Midbrain (tissue), 1 donor: ENCODE measurements at regions not wholly inside any gene's neighbourhood (a gene's known extent, or its start where the extent isn't known, plus 50 kb on each side); places are given as distances from the start of the nearest gene placed in this dataset.
"Not testable (repeated sequence)": the region's sequence is repeated elsewhere in the genome, so short reads cannot be mapped to it uniquely, and the experiment has no call there.

Experiments used
- DNase-seq: peaks from one replicate; lab custom pipeline; 2025; lab: John Stamatoyannopoulos, UW

- no peak for DNase-seq
Observed at GRCh38 chr17:11182430-11182829, 58.6 kb upstream of the SHISA6 start.

GRCh38 chr17:11178581-11178980, 62.4 kb upstream of the SHISA6 start:
- DNase-seq, result no peak

GRCh38 chr17:11177340-11177739, 63.7 kb upstream of the SHISA6 start:
- DNase-seq, result no peak

- DNase-seq, result no peak
Observed at GRCh38 chr17:11176549-11176948, 64.5 kb upstream of the SHISA6 start.

GRCh38 chr17:11170881-11171280, 70.1 kb upstream of the SHISA6 start:
- DNase-seq, result no peak

GRCh38 chr17:11151818-11152425, 89.1 kb upstream of the SHISA6 start:
- no peak for DNase-seq

DNA sequence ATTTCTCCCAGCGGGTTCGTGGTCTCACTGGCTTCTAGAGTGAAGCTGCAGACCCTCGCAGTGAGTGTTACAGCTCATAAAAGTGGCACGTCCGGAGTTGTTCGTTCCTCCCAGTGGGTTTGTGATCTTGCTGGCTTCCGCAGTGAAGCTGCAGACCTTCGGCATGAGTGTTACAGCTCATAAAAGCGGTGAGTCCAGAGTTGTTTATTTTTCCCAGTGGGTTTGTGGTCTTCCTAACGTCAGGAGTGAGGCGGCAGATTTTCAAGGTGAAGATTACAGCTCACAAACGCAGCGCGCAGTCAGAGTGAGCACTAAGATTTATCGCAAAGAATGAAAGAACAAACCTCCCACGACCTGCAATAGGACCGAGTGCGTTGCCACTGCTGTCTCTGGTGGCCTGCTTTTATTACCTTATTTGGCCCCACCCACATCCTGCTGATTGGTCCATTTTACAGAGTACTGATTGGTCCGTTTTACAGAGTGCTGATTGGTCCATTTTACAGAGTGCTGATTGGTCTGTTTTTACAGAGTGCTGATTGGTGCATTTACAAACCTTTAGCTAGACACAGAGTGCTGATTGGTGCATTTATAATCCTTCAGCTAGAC, 90.0 kb upstream of the SHISA6 start:
- not testable (repeated sequence) for DNase-seq

- DNase-seq, result peak; percentile 77
Observed at GRCh38 chr17:11144358-11145233, 96.4 kb upstream of the SHISA6 start.

GRCh38 chr17:11142231-11142630, 98.8 kb upstream of the SHISA6 start:
- DNase-seq, result no peak

DNA sequence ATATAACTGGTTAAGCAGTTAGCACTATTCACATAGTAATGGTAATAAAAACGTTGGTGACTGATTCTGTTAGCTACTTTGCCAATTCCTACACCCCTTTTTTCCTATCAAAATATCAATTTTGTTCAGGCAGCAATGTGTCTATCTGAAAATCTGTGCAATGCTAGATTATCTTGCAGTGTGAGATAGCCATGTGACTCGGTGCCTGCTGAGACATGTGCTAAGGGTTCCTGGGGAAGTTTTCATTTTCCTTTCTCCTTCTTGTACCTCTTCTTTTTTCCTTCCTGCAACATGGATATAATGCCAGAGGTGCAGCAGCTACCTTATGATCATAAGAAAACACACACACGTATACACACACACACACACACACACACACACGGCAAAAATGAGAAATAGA, 100.5 kb upstream of the SHISA6 start:
- no peak for DNase-seq

GRCh38 chr17:11140043-11140442, 101.0 kb upstream of the SHISA6 start:
- DNase-seq, result peak; percentile 72

GRCh38 chr17:11138023-11138422, 103.0 kb upstream of the SHISA6 start:
- no peak for DNase-seq

GRCh38 chr17:11135819-11136218, 105.2 kb upstream of the SHISA6 start:
- DNase-seq, result no peak

DNA sequence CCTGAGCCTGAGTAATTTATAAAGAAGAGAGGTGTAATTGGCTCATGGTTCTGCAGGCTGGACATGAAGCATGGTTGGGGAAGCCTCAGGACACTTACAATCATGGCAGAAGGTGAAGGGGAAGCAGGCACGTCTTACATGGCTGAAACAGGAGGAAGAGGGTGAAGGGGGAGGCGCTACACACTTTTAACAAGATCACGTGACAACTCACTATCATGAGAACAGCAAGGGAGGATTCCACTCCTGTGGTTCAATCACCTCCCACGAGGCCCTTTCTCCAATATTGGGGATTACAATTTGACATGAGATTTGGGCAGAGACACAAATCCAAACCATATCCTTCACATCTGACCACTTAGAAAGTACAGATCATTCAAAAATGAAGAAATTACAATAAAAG, 110.6 kb upstream of the SHISA6 start:
- no peak for DNase-seq

DNA sequence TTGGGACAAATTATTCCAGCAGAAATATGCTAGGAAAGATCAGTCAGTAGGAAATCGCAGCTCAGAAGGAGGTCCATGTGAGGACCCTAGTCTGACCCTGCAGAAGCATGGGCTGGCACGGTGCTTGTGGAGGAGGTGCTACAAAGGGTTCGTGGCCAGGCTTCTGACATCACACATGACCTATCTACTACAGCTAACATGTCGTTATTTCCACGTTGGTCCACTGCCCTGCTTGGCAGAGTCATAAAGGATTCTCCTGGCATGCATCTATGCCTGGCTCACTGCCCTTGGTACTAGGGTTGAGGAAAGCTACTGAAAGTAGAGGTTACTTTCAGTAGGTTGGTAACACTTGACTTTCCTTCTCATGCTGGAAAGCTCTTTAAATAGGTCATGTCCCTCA, 118.1 kb upstream of the SHISA6 start:
- peak; percentile 28 for DNase-seq

- no peak for DNase-seq
Observed at GRCh38 chr17:11121341-11121985, 119.5 kb upstream of the SHISA6 start.

DNA sequence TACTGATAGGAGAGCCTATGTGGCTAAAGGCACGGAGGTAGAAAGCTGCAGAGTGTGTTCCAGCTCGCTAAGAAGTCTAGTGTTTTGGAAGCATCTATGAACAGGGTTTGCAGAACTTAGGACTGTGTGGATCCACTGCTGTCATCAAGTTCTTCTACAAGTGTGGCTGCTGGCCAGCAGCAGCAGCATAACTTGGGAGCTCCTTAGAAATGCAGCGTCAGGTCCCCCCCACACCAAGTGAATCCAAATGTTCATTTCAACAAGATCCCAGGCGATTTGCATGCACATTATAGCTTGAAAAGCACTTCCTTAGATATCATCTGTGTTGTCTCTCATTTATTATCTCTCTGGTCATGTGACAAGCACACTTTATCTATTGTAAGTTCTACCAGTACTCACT, 131.9 kb upstream of the SHISA6 start:
- no peak for DNase-seq

DNA sequence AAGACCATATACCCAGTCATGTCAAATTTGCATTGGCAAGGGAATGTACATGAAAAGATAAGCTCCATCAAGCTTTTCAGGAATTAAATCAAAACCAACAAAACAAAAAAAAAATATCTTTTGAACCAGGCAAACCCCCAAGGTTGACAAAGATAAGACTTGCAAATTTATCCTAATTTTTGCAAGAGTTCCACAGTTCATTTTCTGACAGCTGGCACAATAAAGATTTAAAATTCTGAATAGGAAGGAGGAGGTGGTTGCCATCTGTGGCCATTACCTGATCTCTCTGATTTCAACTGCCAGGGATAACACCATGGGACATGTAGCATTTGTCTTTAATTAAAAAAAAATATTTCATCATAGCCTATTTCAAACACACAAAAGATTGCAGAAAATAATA, 135.9 kb upstream of the SHISA6 start:
- no peak for DNase-seq

- DNase-seq, result no peak
Observed at GRCh38 chr17:11097121-11097520, 143.9 kb upstream of the SHISA6 start.

- DNase-seq, result no peak
Observed at GRCh38 chr17:11094331-11094730, 146.7 kb upstream of the SHISA6 start.

GRCh38 chr17:11086646-11087340, 154.2 kb upstream of the SHISA6 start:
- no peak for DNase-seq

DNA sequence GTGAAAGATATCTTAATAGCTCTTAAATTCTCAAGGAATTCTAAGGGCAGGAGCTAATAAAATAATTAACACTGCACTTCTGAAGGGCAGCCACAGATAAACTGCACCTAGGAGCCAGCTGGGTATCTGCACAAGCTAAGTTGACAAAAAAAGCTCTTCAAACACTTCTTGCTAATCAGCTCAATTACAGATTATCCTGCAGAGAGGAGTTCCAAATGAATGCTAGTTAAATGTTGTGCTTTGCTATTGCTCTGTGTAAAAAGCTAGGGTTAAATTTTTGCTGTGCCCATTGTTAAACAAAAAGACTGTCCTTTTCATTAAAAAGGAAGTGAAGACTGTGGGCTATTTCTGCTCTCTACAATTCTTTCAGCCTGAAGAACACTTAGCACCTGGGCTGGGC, 158.5 kb upstream of the SHISA6 start:
- DNase-seq, result no peak
